CD4-positive, alpha-beta memory T cell (primary cell): ENCODE measurements at regions not wholly inside any gene's neighbourhood (a gene's known extent, or its start where the extent isn't known, plus 50 kb on each side); places are given as distances from the start of the nearest gene placed in this dataset.

Experiments
- CTCF ChIA-PET: fragments of 350-600 bp; sonication (Branson Sonifier 250); formaldehyde crosslinking; loops from one replicate; lab custom pipeline; 2021; ENCODE audit warnings: inconsistent platforms; ENCODE audit not compliant: partially characterized antibody; lab: Charles Lee
- POLR2A ChIA-PET: fragments of 350-600 bp; sonication (Branson Sonifier 250); formaldehyde crosslinking; loops from one replicate; lab custom pipeline; 2021; ENCODE audit not compliant: partially characterized antibody; lab: Charles Lee
- DNase-seq, 5 donors: peaks; one replicate each; pipeline versions ENCODE4 v3.0.0 to v3.0.0-alpha.2; 2020 to 2022; ENCODE audit warnings: mixed read lengths in 1 of 5
- H3K27ac ChIP-seq: one replicate; pipeline ENCODE4 v1.7.0; 2013; ENCODE audit warnings: low read depth, low read length
- H3K27me3 ChIP-seq: 2 replicates; pipeline ENCODE4 v1.7.0; 2013; ENCODE audit warnings: mild to moderate bottlenecking, low read length, moderate library complexity; ENCODE audit not compliant: insufficient read depth
- H3K36me3 ChIP-seq: 2 replicates; pipeline ENCODE4 v1.7.0; 2013; ENCODE audit warnings: mild to moderate bottlenecking, low read length, moderate library complexity; ENCODE audit not compliant: insufficient read depth
- H3K4me1 ChIP-seq: 2 replicates; pipeline ENCODE4 v1.7.0; 2013; ENCODE audit warnings: mild to moderate bottlenecking, low read length, moderate library complexity; ENCODE audit not compliant: insufficient read depth
- H3K4me3 ChIP-seq, 2 donors: one replicate each; pipeline ENCODE4 v1.7.0; 2013; ENCODE audit warnings: low read length in 2 of 2, mild to moderate bottlenecking in 1 of 2
- H3K9me3 ChIP-seq, 2 donors: one replicate each; pipeline ENCODE4 v1.7.0; 2013; ENCODE audit warnings: low read length in 2 of 2, control low read depth in 1 of 2; ENCODE audit not compliant: control insufficient read depth in 1 of 2
- H3K27ac Mint-ChIP-seq, 7 donors: one replicate each; pipeline ENCODE4 v1.8.0; 2020 to 2021; ENCODE audit warnings: mixed read lengths in 7 of 7, mild to moderate bottlenecking in 6 of 7, inconsistent platforms in 3 of 7, moderate library complexity in 3 of 7
- H3K27me3 Mint-ChIP-seq, 2 donors: one replicate each; pipeline ENCODE4 v1.8.0; 2020 to 2021; ENCODE audit warnings: mixed read lengths in 2 of 2
- H3K36me3 Mint-ChIP-seq, 2 donors: one replicate each; pipeline ENCODE4 v1.8.0; 2020 to 2021; ENCODE audit warnings: mixed read lengths in 2 of 2, inconsistent platforms in 1 of 2, mild to moderate bottlenecking in 1 of 2
- H3K4me1 Mint-ChIP-seq, 4 donors: one replicate each; pipeline ENCODE4 v1.8.0; 2020 to 2021; ENCODE audit warnings: mixed read lengths in 4 of 4, mild to moderate bottlenecking in 1 of 4
- H3K4me3 Mint-ChIP-seq, 8 donors: one replicate each; pipeline ENCODE4 v1.8.0; 2020 to 2021; ENCODE audit warnings: mixed read lengths in 8 of 8, mild to moderate bottlenecking in 7 of 8, moderate library complexity in 6 of 8, inconsistent platforms in 3 of 8
- H3K9me3 Mint-ChIP-seq, 8 donors: one replicate each; pipeline ENCODE4 v1.8.0; 2020 to 2021; ENCODE audit warnings: mixed read lengths in 8 of 8, mild to moderate bottlenecking in 5 of 8, inconsistent platforms in 3 of 8, moderate library complexity in 1 of 8
- intact Hi-C: fragments of 100-400 bp; cut with micrococcal nuclease; formaldehyde crosslinking; loops from one replicate; pipeline ENCODE4 v1.15.1; 2023

DNA sequence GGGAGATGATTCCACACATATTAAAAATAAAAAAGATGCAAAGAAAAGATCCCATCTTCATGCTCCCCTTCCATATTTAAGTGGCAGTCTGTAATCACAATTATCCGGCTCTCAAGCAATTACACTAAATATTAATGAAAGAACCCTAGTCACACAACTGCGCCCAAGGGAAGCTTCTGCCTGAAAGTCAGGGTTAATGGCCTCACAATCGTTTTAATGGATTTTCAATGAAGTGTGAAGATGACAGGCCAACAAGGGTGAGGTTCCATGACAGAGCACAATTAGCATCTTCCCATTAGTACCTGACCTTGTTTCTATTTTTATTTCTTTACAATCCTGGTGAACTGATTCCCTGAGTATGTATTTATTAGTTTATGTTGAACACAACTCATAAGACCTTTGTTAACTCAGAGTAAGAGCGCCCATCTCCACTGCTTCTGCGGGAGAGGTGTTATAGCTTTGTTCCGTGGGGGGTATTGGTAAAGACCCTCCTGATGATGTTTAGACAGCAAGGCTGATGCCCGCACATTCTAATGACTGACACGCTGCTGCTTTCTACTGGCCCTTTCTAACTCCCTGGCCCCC is 80.9 kb downstream of the IER5 start:
- intact Hi-C loops, result loop anchor here (5.0 kb wide), 1 partner anchor 537 kb away; the partner anchor contains the start of gene XPR1

GRCh38 chr1:181170194-181170593 is 81.7 kb downstream of the IER5 start:
- DNase-seq, result no peak
- Mint-ChIP-seq H3K4me3 (no peak overlapping the region), H3K4me1 (peaks cover 4 to 6% (median 5%) of the 10 kb centered on the region in 4 donors), H3K27me3 (peaks cover 0 to 1% of the 10 kb centered on the region in 2 donors), H3K36me3 (peaks cover 0 to 3% of the 10 kb centered on the region in 2 donors), H3K27ac (no peak overlapping the region), H3K9me3 (peaks cover 0 to 15% (median 6%) of the 10 kb centered on the region in 8 donors)
- Histone ChIP-seq H3K36me3 (no peaks in the 10 kb centered on the region), H3K27ac (no peak overlapping the region), H3K4me1 (peaks cover 6% of the 10 kb centered on the region), H3K4me3 (no peak overlapping the region), H3K9me3 (no peaks in the 10 kb centered on the region), H3K27me3 (no peaks in the 10 kb centered on the region)
- POLR2A ChIA-PET, result no interaction called here
- intact Hi-C loops, result loop anchor here (1.0 kb wide), 1 partner anchor 132 kb away; no protein-coding TSS in a partner anchor
- CTCF ChIA-PET, result interaction anchor here (0.6 to 5.9 kb wide), 7 partner anchors 8 to 1180 kb away, joined by 3 to 68 read pairs (median 5); no protein-coding TSS in a partner anchor

More for the DNA sequence above, 80.9 kb downstream of the IER5 start:
- H3K36me3 Mint-ChIP-seq, result peaks cover 0 to 3% of the 10 kb centered on the region in 2 donors
- no peak overlapping the region for H3K27ac Mint-ChIP-seq
- peaks cover 2 to 23% (median 11%) of the 10 kb centered on the region in 8 donors for H3K9me3 Mint-ChIP-seq
- Histone ChIP-seq H3K9me3 (peaks cover 0 to 1% of the 10 kb centered on the region in 2 donors), H3K4me3 (no peak overlapping the region), H3K27ac (no peak overlapping the region), H3K4me1 (peaks cover 6% of the 10 kb centered on the region), H3K36me3 (no peaks in the 10 kb centered on the region), H3K27me3 (no peaks in the 10 kb centered on the region)
- DNase-seq, result no peak
- ChIA-PET CTCF (interaction anchor here (0.6 to 5.9 kb wide), 11 partner anchors 9 to 1180 kb away, joined by 3 to 68 read pairs (median 5); no protein-coding TSS in a partner anchor), POLR2A (no interaction called here)
- H3K4me1 Mint-ChIP-seq, result peaks cover 4 to 6% (median 5%) of the 10 kb centered on the region in 4 donors
- no peak overlapping the region for H3K4me3 Mint-ChIP-seq
- no peaks in the 10 kb centered on the region for H3K27me3 Mint-ChIP-seq

- no peaks in the 10 kb centered on the region for H3K4me1 Mint-ChIP-seq
- Histone ChIP-seq H3K27ac (no peak overlapping the region), H3K27me3 (no peaks in the 10 kb centered on the region), H3K36me3 (no peaks in the 10 kb centered on the region), H3K4me3 (no peak overlapping the region), H3K9me3 (no peaks in the 10 kb centered on the region), H3K4me1 (no peaks in the 10 kb centered on the region)
- no peaks in the 10 kb centered on the region for H3K36me3 Mint-ChIP-seq
- peaks cover 0 to 9% (median 5%) of the 10 kb centered on the region in 8 donors for H3K9me3 Mint-ChIP-seq
- peaks cover 0 to 4% of the 10 kb centered on the region in 2 donors for H3K27me3 Mint-ChIP-seq
- ChIA-PET CTCF (interaction anchor here (1.0 to 5.1 kb wide), 2 partner anchors 11 to 30 kb away, joined by 3 to 49 read pairs; no protein-coding TSS in a partner anchor), POLR2A (no interaction called here)
- no peak overlapping the region for H3K4me3 Mint-ChIP-seq
- intact Hi-C loops, result no loop called here
- no peak overlapping the region for H3K27ac Mint-ChIP-seq
- no peak for DNase-seq
Observed at GRCh38 chr1:181172082-181172481, 83.6 kb downstream of the IER5 start.

- Histone ChIP-seq H3K4me1 (no peaks in the 10 kb centered on the region), H3K27ac (no peak overlapping the region), H3K4me3 (no peak overlapping the region), H3K36me3 (no peaks in the 10 kb centered on the region), H3K27me3 (no peaks in the 10 kb centered on the region), H3K9me3 (no peaks in the 10 kb centered on the region)
- ChIA-PET CTCF (interaction anchor here (0.9 kb wide), 1 partner anchor 659 kb away, joined by 3 read pairs; no protein-coding TSS in a partner anchor), POLR2A (no interaction called here)
- DNase-seq, result no peak
- intact Hi-C loops, result no loop called here
- Mint-ChIP-seq H3K36me3 (no peaks in the 10 kb centered on the region), H3K4me3 (no peak overlapping the region), H3K27me3 (peaks cover 0 to 4% of the 10 kb centered on the region in 2 donors), H3K27ac (no peak overlapping the region), H3K9me3 (peaks cover 0 to 9% (median 5%) of the 10 kb centered on the region in 8 donors), H3K4me1 (peaks cover 0 to 3% (median under 1%) of the 10 kb centered on the region in 4 donors)
Observed at GRCh38 chr1:181173761-181174447, 85.4 kb downstream of the IER5 start.

DNA sequence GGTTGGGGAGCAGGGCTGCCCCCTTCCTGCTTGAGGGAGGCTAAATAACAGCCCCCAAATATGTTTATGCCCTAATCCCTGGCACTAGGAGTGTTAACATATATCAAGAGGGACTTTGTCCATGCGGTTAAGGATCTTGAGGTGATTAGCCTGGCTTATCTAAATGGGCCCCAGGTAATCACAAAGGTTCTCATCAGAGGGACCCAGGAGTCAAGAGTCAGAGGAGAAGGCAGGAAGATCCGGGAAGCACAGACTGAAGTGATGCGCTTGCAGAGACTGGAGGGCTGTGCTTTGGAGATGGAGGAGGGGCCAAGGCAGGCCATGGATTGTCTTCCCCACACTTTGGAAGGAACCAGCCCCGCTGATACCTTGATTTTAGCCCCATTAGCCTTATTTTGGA is 86.4 kb downstream of the IER5 start:
- ChIA-PET CTCF (no interaction called here), POLR2A (no interaction called here)
- H3K4me3 ChIP-seq, result no peak overlapping the region
- Mint-ChIP-seq H3K4me1 (peaks cover 6 to 11% (median 7%) of the 10 kb centered on the region in 4 donors), H3K9me3 (peaks cover 0 to 9% (median 5%) of the 10 kb centered on the region in 8 donors), H3K27me3 (peaks cover 0 to 4% of the 10 kb centered on the region in 2 donors), H3K36me3 (no peaks in the 10 kb centered on the region), H3K4me3 (no peak overlapping the region), H3K27ac (peak overlapping the region in 1 of 7 donors; percentile 29)
- peaks cover 7% of the 10 kb centered on the region for H3K4me1 ChIP-seq
- H3K27me3 ChIP-seq, result no peaks in the 10 kb centered on the region
- H3K9me3 ChIP-seq, result no peaks in the 10 kb centered on the region
- no peak for DNase-seq
- intact Hi-C loops, result no loop called here
- no peaks in the 10 kb centered on the region for H3K36me3 ChIP-seq
- no peak overlapping the region for H3K27ac ChIP-seq

GRCh38 chr1:181175356-181175910 is 86.9 kb downstream of the IER5 start:
- DNase-seq, result no peak
- Mint-ChIP-seq H3K4me3 (no peak overlapping the region), H3K27me3 (peaks cover 3 to 4% of the 10 kb centered on the region in 2 donors), H3K36me3 (no peaks in the 10 kb centered on the region), H3K27ac (no peak overlapping the region), H3K4me1 (peaks cover 12 to 16% (median 12%) of the 10 kb centered on the region in 4 donors), H3K9me3 (peaks cover 0 to 9% (median 5%) of the 10 kb centered on the region in 8 donors)
- intact Hi-C loops, result no loop called here
- no peaks in the 10 kb centered on the region for H3K9me3 ChIP-seq
- no peaks in the 10 kb centered on the region for H3K36me3 ChIP-seq
- H3K4me3 ChIP-seq, result no peak overlapping the region
- H3K4me1 ChIP-seq, result peaks cover 13% of the 10 kb centered on the region
- ChIA-PET CTCF (no interaction called here), POLR2A (no interaction called here)
- no peak overlapping the region for H3K27ac ChIP-seq
- H3K27me3 ChIP-seq, result no peaks in the 10 kb centered on the region

DNA sequence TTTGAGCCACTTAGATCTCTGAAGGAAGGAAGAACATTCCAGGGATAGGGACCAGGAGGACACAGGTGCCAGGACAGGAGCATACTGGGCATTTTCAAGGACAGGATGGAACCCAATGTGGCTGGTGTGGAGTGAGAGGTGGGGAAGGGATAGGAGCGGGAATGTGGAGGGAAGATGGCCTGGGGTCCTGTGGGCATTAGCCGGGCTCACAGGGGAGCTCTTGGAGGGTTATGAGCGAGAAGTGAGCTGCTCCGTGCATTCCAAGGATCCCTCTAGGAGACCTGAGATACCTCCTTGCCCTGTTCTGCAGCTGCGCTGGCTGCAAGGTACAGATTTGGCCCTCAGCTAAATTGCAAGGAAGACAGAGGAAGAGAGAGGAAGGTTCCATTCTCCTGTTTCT is 87.5 kb downstream of the IER5 start:
- H3K4me1 ChIP-seq, result peaks cover 17% of the 10 kb centered on the region
- H3K27me3 ChIP-seq, result no peaks in the 10 kb centered on the region
- Mint-ChIP-seq H3K36me3 (no peaks in the 10 kb centered on the region), H3K4me3 (no peak overlapping the region), H3K9me3 (peaks cover 0 to 9% (median 5%) of the 10 kb centered on the region in 8 donors), H3K27me3 (peaks cover 3 to 4% of the 10 kb centered on the region in 2 donors), H3K27ac (peak overlapping the region in 1 of 7 donors; percentile 44), H3K4me1 (peaks cover 14 to 16% (median 14%) of the 10 kb centered on the region in 4 donors)
- H3K9me3 ChIP-seq, result no peaks in the 10 kb centered on the region
- ChIA-PET POLR2A (no interaction called here), CTCF (no interaction called here)
- no peak overlapping the region for H3K27ac ChIP-seq
- H3K4me3 ChIP-seq, result no peak overlapping the region
- intact Hi-C loops, result no loop called here
- H3K36me3 ChIP-seq, result no peaks in the 10 kb centered on the region
- DNase-seq, result no peak
